ENCODE measurements at regions not wholly inside any gene's neighbourhood (a gene's known extent, or its start where the extent isn't known, plus 50 kb on each side); places are given as distances from the start of the nearest gene placed in this dataset.

DNA sequence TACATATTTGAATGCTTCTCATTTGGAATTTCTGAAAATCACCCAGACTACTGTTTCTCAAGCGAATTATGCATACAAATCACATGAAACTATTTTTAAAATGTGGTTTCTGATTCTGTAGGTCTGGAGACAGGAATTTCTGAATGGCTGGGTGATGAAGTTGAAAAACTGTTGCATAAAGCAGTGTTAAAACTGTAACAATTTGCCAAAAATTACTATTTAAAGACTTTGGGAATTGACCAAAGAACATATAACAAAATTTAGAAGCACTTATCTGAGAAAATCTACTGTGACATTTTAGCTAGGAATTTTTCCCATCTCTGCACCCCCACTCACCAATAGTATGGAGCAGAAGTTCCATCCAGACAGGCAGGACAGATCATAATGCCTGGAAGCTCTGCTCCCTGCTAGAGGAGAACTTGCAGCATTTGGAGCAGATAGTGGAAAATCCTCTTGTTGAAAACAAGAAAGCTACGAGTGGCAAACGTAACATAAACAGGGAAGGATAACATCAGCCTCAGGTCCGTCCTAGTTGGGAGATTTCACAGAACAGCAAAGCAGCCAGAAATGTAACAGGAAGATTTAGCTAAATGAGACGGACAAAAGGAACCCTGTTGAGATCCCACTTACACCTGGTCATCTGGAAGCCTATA is 132.3 kb upstream of the MCTP2 start:
- DNase-seq: no peak

DNA sequence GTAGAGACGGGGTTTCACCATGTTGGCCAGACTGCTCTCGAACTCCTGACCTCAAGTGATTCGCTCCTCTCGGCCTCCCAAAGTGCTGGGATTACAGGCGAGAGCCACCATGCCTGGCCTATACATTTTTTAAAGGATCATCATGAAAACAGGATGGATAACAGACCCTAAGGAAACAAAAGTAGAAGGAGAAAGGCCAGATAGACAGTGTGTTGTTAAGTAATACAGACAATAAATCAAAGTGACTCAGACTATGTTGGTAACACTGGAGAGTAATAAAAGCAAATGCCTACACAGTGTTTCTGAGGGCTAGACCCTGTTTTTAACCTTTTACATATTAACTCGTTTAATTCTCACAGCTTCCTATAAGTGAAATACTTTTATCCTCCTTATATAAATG is 133.8 kb upstream of the MCTP2 start:
- no peak for DNase-seq

- no peak for DNase-seq
Measured at GRCh38 chr15:94094310-94094709, 137.1 kb upstream of the MCTP2 start.

DNA sequence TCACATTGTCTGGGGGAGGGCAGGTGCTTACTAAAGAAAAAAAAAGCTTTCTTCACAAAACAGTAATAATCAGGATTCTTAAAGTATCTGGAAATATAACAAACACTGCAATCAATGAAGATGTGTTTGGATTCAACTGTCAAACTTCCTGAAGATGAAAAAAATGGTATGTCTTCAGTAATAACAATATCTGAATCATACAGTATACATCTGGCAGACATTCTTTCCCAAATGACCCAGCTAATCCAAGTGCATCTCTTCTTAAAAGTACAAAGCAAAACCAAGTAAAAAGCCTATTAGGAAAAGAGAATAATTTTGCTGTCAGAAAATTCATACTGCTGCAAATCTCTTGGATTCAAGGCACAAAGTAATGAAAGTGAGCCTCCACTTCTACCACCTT is 145.0 kb upstream of the MCTP2 start:
- DNase-seq: no peak

- DNase-seq: no peak
Measured at GRCh38 chr15:94083467-94084052, 147.8 kb upstream of the MCTP2 start.

- peak; percentile 40 for DNase-seq
Measured at GRCh38 chr15:94081829-94082228, 149.5 kb upstream of the MCTP2 start.

DNA sequence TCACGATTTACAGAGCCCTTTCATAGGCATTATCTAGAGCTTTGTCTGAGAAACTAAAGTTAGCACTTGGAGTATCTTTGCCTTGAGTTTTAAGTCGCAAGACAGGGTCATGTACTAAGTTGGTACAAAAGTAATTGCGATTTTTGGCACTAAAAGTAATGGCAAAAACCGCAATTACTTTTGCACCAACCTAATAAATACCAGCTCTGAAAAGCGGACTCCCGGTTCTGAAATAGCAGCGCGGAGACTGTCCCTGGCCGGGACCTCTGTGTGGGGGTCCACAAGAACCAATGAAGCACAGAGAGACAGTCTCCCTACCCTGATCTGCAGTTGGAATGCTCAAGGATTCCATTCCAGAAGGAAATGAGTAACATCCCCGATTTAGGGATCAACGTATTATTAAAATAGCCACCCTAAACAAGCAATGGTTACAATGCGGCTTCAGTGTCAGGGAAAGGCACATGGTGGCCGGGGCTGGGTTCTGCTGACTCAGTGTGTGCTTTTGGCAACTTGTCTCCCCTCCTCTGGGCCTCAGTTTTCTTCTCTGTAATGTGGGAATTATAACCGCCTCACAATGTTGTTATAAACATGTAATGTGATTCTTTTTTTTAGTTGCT is 150.3 kb upstream of the MCTP2 start:
- DNase-seq: no peak

DNA sequence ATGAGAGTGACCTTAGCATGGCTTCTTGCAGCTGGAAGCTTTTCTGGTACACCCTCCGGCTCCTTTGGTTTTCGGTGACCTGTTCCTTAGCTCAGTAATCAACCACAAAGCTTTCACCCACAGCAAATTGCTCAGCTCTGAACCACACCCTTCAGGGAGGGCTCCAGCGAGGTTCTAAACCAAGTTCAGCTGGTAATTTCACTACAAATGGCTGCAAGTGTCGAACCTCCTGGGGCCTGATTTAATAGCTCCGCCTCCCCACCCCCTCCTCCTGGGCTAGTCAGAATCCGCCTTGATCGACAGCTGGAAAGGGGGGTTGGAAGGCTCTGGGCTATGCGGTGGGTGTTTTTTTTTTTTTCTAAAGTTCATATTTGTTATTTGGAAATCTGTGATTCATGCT is 150.9 kb upstream of the MCTP2 start:
- peak; percentile 50 for DNase-seq

DNA sequence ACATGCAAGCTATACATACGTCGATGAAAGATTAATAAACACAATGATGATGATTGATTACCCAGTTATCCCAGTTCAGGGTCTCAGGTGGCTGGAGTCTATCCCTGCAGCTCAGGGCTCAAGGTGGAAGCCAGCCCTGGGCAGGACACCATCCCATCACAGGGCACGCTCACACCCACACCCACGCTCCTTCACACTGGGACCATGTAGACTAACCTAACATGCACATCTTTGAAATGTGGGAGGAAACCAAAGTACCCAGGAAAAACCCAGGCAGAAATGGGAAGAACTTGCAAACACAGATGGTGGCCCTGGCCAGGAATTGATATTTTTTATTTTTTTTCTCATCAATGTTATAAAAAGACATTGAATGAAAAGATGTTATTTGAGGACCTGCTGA is 151.4 kb upstream of the MCTP2 start:
- DNase-seq: no peak

GRCh38 chr15:94079459-94079858 is 151.9 kb upstream of the MCTP2 start:
- DNase-seq: no peak

- no peak for DNase-seq
Measured at GRCh38 chr15:94077938-94078337, 153.4 kb upstream of the MCTP2 start.

DNA sequence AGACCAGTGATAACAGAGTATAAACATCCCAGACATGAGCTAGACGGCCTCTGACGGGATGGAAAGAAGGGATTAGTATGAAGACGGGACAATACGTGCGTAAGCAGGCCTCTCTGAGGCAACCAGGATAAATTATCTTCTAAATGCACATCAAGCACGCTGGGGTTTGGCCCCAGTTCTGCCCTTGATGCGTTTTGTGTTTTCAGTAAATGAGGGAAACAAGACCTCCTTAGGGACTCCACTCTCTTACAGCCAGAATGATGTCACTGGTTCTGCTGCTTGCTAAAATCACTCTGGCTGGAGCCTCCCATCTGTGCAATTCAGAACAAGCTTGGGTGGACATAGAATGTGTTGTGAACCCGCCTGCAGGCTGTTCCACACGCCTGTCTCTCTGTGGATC is 156.0 kb upstream of the MCTP2 start:
- DNase-seq: peak; percentile 87

DNA sequence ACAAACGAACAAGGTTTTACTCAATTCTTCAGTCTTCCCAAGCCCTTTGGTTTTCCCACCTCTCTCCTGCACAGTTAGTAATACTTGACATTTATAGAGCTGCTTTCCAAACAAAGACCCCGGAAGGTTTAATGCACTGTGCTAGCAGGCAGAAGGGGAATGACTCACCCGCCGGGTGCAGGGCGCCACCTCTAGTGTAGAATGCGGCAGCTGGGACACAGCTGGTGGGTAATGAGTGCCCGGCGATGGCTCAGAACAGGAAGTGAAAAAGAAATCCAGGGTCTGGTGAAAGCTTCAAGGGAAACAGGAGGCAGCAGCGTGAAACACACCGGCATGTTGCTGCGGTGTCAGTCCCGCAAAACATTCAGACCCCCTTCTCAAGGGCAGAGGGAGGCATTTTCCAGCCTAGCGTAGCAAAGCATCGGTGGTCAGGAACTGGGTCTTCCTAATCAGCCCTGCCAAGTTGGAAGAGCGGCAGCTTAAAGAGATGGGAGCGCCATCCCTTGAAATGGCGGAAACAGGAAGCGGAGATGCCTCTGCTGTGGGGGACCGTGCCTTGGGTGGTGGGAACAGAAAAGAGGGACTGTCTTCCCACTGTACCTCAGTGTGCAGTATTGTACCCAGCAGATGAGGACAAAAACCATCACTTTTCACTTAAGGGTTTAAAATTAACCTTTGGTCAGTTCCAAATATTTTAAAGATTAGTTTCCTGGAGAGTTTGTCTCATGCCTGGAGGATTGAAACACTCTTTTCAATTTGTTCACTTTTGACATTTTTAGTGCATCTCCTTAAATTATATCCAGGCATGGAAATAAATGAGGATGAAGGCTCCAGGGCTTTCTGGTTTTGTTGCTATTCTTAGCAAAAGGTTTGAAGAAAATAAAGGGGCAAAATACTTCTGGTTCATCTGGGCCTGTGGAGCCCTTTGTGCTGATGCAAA is 160.7 kb upstream of the MCTP2 start:
- peak; percentile 72 for DNase-seq

DNA sequence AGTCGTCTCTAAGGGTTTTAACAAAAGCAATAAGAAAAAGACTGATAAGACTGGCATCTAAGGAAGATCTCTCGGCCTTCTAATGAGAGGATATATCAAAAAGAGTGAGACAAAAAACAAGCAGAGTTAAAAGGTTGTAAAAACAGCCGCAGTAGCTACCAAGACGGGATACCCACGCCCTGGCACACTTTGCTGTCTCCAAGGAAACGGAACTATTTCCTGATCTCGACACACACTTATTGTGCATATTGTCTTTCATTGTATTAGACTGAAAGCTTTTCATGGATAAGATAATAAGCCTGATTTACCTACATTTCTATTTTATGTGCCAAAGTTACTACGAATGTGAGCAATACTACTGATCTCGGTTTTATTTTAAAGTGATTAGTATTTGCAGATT is 161.5 kb upstream of the MCTP2 start:
- no peak for DNase-seq

DNA sequence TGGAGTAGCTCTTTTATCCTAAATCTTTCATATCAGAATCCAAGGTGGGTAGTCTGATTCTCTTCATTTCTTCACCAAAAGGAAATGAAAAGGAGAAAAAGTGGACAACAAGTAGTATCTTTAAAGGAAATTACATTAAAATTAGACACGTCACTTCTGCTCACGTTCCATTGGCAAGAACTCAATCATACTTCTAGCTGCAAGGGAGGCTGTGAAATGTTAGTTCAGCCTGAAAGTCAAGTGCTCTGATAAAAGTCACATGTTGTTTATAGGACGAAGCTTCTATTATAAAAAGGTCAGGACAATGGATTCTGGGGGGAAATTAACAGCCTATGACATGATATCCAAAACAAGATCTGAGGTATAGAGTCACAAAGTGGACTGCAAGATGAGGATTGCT is 164.6 kb upstream of the MCTP2 start:
- no peak for DNase-seq

DNA sequence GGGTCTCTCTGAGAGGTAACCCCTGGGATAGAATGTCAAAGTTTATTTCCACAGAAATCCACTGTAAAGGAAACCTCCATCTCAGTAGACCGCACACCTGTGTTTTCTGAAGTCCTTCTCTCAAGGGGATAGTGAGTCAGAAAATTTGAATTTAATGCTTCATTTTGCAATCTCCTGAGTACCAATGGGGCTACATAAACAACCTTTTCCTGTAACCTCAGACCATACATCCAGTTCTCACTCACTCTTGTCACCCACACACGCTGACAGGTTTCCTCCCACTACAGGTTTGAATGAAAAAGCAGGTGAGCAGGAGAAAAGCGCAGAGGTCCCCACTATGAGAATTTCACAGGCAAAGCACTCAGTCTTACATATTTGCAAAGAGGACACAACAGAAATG is 165.3 kb upstream of the MCTP2 start:
- no peak for DNase-seq

DNA sequence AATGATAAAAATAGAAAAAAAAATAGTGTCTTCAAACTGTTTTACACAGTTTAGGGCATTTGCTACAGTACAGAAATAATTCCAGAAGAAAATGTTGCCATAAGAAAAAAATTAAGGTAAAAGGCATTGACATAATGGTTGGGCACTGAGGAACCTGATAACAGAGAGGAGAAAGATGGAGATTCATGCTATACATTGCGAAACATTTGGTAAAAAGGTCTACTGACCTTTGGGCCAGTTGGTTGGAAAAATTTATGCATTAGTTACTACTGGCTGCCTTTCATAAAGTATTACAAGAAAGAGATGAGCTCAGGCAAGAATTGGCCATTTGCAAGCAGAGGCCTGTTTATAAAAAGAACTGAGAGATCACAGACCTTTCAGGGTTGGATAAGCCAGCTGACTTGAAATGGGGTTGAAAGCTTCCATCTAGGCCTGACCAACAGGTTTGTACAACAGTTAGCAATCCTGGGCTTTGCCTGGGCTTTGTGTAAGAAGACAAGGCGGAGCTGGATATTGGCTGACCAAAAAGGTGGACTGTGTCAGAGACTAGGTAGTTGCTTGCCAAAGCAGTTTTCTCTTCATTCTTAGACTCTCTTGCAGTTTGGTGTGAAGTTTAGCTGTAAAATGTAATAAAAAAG is 166.6 kb upstream of the MCTP2 start:
- DNase-seq: no peak

- no peak for DNase-seq
Measured at GRCh38 chr15:94061041-94061440, 170.3 kb upstream of the MCTP2 start.

GRCh38 chr15:94059013-94059587 is 172.3 kb upstream of the MCTP2 start:
- no peak for DNase-seq

DNA sequence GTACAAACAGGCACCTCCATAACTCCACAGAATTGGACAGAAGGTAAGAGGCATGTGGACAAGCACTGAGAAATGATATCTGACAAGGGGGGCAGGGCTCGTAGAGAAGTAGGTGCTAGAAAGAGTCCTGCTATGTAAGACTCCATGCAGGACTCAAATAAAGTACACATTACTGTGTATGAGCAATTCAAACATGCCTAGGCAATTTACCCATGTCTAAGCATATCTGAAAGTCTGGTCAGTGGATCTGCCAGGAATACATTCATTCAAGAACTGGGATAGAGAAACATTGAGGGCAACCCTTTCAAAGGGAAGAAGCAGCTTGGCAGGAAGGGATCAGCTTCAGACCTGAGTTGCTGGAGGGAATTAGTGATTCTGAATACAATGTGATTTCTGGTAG is 174.1 kb upstream of the MCTP2 start:
- no peak for DNase-seq

DNA sequence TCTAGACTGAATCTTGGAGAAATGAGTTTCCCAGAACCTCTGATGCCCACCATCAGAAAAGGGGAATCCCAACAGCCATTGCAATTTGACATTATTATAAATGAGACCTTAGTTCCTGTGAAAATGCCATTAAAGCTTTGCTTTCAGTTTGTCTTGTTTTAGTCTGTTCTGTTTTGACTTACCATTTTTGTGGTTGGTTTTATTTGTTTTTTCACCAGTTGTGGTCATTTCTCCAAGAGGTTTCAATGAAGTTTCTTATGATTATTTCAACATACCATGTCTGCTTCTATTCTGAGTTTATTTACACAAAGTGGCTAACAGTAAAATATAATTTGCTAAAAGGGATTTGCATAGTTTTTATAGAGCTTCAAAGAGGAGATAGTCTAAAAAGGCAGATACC is 175.0 kb upstream of the MCTP2 start:
- no peak for DNase-seq

DNA sequence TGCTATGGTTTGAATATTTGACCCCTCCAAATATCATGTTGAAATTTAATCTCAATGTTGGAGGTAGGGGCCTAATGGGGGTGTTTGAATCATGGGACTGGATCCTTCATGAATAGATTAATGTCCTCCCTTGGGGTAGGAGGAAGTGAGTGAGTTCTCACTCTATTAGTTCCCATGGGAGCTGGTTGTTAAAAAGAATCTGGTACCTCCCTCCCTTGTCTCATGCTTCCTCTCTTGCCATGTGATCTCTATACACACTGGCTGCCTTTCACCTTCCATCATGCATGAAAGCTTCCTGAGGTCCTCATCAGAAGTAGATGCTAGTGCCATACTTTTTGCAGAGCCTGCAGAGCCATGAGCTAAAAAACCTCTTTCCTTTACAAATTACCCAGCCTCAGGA is 177.7 kb upstream of the MCTP2 start:
- DNase-seq: no peak

DNA sequence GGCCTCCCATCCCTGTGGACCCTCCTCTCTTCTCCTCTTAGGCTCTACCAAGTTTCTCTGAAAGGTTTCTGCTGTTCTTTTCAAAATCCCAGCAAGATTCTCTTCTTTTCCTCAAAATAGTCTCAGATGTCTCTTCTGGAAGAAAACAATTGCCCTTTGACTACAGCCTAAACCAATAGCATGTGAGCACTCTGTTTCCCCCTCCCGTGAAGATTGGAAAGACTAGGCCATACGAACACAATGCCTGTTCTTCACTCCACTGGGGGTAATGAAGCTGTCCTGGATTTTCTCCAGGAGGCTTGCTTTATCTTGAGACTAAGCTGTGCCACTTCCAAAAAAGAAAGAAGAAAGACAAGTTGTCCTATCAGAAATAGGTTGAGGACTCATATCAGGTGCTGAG is 178.7 kb upstream of the MCTP2 start:
- no peak for DNase-seq
